Inflammatory macrophage treated with lipopolysaccharide for 4 hours (primary cell): ENCODE measurements at regions not wholly inside any gene's neighbourhood (a gene's known extent, or its start where the extent isn't known, plus 50 kb on each side); places are given as distances from the start of the nearest gene placed in this dataset.
"Not testable (repeated sequence)": the region's sequence is repeated elsewhere in the genome, so short reads cannot be mapped to it uniquely, and the experiment has no call there.

ENCODE experiments used
- DNase-seq: peaks from one replicate; pipeline ENCODE4 v3.0.0-alpha.2; 2020

DNA sequence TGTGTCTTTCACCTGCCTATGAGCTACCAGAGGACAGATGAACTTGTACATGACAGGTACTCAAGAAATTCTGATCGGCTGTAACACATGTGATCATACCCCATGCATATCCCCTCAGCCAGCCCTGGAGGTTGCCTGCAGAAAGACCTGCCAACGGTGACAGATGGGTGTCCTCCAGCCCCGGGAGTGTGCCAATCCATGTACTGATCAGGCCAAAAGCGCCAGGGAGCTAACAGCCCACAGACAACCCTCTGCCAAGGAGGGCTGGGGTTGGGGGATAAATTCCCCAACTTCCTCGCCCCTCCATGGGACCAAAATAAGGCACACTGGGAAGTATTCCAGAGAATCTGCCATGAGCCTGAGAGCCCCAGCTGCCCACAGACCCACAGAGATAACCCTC lies 189.4 kb downstream of the CCT6B start:
- no peak for DNase-seq

DNA sequence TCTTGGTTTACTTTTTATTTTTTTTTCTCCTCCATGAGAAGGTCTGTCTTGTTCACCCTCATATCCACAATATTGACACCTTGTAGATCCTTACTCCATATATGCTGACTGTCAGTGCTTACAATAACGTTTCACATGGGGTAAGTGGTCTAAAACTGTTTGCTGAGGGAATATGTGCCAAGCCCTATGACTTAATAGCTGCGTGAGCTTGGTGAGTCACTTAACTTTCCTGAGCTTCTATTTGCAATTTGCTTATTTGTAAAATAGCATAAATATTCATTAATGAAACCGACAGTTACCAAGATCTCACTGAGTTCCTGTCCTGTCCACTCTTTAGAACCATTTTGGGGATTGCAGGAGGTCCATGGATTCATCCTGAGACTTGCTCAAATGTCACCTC lies 190.7 kb downstream of the CCT6B start:
- DNase-seq: no peak

DNA sequence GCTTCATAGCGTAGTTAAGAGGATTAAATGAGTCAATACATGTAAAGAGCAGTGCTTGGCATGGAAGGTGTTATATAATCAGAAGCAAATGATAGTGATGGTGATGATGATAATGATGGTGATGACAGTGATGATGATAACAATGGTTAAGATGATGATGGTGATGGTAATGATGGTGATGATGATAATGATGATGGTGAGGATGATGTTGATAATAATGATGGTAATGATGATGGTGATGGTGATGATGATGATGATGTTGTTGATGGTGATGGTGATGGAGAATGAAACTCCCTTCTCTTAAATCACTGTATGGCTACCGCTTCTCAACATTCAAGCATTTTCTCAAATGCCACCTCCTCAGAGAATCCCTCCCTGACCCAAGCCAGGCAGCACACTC lies 190.5 kb downstream of the TMEM132E start:
- DNase-seq: no peak

DNA sequence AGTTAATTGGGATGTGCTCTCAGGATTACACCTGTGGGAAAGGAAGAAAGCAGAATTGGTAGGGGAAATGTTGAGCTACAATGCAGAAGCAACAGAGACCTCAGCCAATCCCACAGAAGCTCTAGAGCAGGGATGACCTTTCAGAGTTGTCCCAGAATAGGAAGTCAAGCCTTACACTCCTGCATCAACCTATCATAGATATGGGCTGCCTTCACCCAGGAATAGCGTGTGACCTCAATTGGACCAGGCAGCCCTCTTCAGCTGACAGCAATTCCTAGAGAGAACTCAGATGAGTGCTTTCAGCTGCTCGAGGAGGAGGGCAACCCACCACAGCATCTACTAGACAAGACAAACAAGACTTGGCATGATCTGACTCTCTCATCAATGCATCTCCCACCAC lies 189.7 kb downstream of the TMEM132E start:
- DNase-seq: no peak

DNA sequence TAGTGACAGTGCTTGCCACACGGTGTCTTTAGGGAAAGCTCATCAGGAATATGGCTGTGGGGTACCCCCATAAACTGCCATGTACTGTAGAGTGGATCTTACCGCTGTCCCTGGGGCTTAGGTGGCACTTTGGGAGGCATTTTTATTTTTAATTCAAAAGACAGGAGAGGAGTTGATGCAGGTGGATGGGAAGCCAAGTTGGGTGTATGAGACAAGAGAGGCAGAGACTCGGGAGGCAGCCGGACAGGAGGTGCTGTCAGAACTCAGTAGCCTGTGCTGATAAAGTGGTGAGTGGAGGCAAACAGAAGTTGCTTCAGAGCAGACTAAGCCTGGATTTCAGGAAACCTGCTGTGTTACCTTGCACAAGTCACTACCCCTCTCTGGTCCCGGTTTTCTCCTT lies 185.9 kb downstream of the TMEM132E start:
- no peak for DNase-seq

DNA sequence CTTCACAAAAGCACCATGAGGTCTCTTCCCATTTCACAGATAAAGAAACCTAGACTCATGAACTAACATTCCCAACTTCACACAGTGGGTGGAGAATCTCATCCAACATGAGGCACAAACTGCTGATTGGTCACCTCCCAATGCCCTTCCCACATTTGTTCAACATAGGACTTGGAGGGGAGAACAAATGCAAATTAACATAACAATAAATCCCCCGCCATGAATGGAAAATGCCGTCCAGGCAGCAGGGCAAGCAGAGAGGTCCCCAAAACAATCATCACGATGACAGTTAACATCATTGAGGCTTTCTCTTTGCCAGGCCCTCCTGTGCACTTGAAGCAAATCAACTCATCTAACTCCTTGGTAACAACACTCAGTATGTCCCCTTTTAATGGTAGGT lies 185.3 kb downstream of the TMEM132E start:
- DNase-seq: no peak

DNA sequence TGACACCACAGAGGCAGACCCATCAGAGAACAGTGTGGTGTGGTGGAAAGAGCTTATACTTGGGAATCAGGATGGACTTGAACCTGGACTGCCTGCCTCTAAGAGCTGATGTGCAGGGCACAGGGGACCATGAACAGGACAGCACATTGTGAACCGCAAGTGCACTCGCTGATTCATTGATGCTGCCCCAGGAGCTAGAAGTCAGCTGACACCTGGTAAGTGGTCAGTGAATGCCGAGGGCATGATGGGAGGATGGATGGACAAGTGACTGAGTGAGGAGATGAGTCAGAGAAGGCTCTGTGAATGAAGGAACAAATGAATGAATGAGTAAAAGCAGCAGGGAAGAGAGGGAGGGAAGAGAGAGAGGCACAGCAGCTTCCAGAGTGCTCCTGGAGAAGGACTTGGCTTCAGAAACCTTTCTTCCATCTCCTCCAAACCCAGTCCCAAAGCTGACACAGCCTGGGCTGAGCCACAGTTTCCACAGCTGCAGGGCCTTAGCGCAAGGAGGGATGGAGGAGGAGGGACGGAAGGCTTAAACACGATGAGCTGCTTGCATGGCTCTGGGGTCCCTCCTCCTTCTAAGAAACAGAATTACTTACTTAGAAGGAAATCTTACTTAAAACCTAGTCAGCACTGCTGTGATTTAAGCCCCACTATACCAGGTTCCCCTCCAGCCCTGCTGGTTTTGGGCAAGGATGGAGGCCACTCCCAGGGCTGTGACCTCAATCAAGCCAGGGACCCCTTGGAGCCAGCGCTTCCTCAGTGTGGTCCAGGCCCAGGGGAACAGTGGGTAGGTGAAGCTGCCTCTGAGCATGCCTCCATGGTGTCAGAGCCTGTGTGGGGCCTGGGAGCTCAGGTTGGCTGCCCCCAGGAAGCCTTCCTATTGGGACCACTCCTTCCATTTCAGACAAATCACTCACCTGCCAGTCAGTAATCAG lies 184.6 kb downstream of the TMEM132E start:
- no peak for DNase-seq

DNA sequence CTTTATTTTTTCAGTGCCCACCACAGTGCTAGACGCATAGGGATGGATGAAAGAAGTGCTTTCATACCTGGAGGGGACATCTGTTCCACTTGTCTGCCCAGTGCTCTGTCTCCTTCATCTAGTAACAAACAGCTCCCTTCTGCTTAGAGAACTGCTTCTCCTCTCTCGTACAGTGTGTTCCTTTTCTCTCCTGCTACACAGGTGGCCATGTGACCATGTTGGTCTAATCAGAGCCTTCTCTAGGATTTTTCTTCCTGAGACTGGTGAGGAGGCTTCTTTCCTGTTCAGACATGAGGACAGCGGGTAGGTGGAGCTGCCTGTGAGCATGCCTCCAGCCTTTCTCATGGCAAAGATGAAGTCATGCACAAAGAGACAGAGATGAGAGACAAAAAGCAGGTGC lies 182.7 kb downstream of the TMEM132E start:
- no peak for DNase-seq

DNA sequence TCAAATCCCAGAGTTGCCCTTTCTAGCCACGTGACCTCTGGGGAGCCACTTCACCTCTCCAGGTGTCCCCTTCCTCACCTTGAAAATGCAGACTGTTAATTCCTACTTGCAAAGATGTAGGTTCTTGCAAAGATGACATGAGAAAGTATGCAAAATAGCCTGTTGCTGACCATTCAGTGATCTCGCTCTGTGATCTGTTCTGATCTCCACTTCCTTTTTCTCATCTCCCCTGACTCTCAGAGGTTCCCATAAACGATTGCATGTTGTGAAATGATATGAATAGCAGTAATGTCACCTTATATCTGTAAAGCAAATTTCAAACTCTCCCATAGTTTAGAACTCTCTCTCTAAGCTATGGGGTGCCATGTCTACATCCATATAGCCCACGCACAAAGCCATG lies 182.3 kb downstream of the TMEM132E start:
- DNase-seq: no peak

DNA sequence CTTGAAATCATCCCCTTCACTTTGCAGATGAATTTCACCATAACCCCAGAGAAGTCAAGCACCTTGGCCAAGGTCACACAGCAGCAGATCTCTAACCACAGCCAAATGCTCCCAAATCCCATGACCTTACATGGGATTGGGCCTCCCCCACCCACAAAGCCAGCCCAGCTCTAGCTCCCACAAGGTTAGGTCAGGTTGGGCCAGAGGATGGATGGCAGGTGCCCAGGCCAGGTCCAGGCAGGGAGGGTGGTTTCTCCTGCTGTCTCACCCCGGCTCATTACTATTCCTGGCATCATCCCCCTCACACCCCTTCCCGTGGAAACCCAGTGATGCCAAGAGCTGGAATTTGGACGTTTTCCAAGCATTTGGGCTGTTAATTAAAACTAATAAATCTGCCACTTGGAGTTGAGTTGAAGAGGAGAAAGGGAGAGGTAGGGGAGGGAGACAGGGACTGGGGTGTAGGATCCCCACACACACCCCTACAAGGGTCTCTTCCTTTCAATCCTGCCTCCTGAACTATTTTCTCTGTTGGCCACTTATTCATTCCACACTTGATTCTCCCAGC lies 181.6 kb downstream of the TMEM132E start:
- DNase-seq: no peak

DNA sequence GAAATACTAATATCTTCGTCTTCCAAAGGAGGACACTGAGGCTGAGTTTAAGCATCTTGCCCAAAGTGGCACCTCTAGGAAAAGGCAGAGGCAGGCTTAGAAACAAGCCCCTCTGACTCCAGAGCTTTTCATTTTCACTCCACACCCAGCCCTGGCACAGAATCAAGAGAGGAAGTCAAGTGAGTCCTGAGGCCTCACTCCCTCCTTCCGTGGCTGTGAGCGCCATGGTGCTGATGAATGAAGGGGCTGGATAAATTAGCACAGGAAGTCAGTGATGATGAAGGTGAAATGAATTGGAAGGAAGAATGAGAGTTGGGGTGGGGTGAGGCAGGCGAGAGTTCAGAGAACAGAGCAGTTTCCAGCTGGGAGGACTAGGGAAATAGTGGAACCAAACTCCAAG lies 179.3 kb downstream of the TMEM132E start:
- DNase-seq: no peak

DNA sequence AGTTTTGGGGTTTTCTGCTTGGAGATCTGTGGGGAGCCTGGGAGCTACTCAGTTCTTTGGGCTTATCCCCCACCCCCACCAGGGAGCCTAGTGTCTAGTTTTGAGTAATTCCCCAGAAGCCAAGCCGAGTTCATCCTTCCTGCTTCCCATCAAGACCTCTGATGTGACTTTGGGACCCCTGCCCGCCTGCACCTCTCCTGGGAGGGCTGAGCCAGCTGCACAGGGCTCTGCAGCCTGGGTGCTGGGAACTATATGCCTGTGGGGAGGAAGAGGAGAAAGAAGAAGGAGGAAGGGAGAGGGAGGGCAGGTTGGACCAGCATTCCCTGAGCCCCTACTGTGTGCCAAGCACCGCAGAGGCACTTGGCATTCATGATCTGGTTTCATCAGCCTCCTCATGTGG lies 178.9 kb downstream of the TMEM132E start:
- no peak for DNase-seq

DNA sequence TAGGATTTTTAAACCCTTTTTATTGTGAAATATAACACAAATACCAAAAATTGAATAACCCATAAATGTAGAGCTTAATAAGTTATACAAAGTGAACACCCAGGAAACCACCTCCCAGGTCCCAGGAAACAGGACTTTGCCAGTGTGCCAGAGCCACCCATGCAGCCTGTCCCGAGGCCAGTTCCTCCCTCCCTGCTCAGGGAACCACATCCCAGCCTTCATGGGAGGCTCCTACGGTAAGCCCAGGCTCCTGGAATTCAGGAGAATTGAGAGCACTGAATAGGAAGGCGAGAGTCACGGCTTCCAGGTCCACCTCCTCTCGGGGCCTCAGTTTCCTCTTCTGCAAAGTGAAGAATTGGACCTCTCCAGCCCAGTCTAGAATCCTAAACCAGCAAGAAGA lies 178.2 kb downstream of the TMEM132E start:
- no peak for DNase-seq

DNA sequence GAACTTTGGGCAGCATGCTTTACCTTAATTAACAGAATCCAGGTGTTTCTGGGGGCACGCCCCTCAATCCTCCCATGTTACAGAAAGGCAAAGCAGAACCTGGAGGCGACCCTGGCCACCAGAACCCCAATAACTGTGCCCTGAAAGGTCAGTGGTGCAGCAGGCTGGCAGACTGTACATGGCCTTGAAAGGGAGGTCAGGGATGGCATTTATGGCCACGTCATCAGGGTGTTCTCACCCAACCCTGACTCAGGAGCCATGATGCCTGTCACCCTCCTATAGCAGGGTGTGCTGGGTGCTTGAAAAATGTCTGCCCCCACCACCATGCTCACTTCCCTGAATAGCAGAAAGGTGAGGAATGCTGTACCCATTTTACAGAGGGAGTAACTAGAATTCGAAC lies 177.7 kb downstream of the TMEM132E start:
- DNase-seq: no peak

DNA sequence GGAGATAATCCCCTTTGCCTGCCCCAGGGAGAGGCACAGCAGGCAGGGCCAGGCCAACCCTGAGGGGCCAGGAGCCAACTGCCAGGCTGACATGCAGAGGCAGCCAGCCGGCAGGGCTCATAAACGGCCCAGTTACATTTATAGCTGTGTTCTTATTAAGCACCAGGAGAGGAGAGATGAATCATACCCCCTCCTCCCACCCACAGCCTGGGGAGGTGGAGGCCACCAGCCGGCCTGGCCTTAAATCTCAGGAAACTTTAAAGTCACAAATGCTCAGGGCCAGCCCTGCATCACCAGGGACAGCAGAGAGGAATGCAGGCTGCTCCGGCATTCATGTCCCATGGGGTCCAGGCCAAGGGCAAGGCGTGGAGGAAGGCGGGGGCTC lies 177.2 kb downstream of the TMEM132E start:
- no peak for DNase-seq

DNA sequence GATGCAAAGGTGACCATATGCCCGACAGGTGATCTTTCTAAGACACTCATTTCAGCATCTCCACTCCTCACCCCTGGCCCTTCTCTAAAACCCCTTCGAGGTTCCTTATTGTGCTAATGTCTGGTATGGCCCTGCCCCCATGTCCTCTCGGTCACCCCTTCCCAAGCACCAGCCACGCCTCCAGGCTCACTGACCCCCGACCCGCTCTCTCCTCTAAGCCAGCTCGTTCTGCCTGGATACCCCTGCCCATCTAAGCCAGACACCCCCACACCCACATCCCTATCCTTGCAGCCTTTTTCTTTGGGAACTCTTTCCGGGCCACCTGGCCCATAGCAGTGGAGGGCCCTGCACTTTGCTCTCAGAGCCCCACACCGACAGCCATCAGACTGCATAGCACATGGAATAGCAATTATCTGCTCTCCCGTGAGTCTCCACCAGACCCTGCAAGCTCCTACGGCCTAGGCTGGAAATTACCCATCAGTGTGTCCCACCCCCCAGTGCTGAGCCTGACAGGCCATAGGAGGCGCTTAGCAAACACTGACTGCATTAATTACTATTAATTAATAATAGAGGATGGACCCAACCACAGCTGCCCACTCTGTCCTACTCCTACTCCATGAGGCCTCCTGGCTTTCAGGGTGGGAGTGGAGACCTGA lies 176.7 kb downstream of the TMEM132E start:
- no peak for DNase-seq

DNA sequence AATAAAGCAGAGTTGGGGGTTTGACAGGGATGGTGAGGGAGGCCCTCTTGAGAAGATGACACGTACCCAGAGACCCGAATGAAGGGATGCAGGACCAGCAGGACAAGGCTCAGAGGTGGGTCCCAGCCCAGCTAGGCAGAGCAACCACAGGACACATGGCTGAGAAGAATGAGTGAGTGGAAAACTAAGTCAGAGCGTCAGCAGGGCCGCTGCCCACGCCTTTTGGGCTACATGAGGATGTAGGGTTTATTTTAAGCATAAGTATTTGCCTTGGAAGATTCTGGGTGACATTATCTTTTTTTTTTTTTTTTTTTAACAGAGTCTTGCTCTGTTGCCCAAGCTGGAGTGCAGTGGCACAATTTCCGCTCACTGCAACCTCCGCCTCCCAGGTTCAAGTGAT lies 176.0 kb downstream of the TMEM132E start:
- DNase-seq: no peak

DNA sequence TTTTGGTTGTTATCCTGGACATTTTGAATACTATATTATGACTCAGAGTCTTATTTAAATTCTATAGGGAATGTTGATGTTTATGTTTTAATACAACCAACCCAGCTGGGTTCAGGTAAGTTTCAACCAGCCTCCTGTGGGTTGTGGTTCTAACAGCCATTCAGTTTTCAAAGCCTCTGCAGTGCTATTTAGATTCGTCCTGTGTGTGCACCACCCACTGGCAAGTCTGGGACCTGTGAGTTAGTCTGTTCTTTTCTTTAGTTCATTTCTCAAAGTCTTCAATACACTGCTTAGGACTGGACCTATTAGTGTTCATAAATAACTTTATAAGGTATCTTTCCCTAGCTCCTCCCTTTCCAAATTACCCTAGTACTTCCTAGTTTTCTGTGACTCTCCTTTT lies 170.6 kb downstream of the TMEM132E start:
- no peak for DNase-seq

DNA sequence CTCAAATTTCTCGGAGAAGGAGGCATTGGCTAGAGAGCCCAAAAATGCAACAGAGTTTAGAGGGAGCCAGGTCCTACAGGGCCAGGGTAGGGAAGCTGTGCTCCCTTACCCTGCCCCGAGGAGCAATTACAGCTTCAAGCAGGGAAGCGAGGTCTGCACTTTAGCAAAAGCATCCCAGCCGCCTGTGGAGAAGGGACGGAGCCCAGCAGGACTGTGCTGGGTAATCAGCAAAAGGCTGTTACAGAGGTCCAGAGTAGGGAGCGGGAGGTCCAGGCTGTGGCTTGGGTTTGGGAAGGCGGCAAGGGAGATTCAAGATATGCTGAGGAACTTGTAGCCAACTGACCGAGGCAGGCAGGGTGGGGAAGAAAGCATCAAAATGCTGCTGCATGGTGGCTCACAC lies 162.6 kb downstream of the TMEM132E start:
- no peak for DNase-seq

DNA sequence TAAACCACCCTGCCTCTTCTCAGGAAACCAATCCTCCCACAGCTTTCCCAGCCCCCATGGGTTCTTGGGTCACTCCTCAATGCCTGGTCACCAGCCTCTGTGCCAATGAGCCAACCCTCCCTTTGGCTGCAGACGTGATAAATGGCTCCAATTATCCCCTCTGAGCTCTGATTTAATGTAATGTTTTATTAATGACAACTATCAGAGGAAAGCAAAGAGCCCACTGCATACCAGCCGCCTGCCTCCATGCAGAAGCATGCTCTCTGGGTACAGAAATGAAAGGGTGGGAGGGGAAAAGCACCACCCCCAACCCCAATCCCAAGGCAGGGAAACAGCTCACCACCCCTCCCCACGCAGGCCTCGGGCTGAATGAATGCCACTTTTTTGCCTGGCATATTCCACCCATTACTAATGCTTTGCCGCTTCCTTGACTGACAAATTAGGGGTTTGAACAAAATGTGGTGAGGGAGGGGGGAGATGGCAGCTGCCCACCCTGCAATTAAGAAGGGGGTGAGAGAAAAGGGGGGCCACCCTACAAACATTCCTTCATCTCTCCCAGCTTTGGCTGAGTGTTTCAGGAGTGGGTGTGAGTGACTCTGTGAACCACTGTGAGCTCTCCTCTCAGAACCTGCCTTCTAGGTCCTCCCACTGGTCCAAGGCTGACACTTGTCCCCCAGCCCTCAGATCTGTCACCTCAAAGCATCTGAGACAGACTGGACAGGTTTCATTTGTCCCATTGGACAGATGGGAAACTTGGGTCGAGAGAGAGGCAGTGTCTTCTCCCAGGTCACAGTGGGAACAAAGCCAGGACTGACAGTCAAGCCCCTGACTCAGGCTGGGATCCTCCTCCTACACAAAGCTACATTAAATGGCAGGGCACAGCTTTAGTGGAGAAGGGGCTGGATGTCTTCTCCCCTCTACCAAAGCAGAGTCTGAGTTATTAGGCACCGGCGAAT lies 161.5 kb downstream of the TMEM132E start:
- no peak for DNase-seq

DNA sequence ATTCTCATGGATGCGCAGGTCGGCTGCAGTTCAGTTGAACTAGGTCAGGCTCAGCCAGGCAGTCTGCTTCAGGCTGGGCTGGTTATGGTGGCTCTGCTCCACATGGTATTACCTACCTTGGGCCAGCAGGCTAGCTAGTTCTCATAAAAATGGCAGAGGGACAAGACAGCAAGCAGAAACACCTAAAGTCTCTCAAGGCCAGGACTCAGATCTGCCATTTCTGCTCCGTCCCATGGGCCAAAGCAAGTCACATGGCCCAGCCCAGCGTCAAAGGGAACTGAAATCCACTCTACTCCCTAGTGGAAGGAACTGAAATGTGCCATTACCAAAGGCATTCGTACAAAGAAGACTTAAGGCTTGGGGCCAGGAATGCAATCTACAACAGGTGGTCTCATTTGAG lies 160.0 kb downstream of the TMEM132E start:
- DNase-seq: no peak

DNA sequence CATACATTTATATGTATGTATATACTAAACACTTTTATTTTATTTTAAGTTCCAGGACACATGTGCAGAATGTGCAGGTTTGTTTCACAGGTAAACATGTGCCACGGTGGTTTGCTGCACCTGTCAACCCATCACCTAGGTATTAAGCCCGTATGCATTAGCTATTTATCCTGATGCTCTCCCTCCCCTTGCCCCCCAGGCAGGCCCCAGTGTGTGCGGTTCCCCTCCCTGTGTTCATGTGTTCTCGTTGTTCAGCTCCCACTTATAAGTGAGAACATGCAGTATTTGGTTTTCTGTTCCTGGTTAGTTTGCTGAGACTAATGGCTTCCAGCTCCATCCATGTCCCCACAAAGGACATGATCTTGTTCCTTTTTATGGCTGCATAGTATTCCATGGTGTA lies 158.3 kb downstream of the TMEM132E start:
- DNase-seq: not testable (repeated sequence)

DNA sequence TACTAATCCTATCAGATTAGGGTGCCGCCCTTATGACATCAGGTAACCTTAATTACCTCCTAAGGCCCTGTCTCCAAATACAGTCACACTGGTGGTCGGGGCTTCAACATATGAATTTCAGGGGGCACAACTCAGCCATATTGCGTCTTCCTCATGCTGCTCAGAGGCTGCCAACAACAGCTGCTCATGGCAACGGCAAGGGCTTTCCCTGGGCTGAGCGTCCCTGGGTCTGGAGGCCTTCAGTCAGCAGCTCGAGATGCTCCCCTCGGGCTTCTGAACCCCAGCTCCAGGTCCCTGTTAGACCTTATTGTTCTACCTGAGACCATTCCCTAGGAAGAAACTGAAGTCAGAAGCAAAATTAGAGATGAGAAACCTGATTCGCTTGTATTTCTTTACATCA lies 157.2 kb downstream of the TMEM132E start:
- no peak for DNase-seq
